ELF-1 (cell line): ENCODE measurements at regions not wholly inside any gene's neighbourhood (a gene's known extent, or its start where the extent isn't known, plus 50 kb on each side); places are given as distances from the start of the nearest gene placed in this dataset.
"Not testable (repeated sequence)": the region's sequence is repeated elsewhere in the genome, so short reads cannot be mapped to it uniquely, and the experiment has no call there.

Source experiments
- DNase-seq: peaks from one replicate; pipeline ENCODE4 v3.0.0-alpha.2; 2016; ENCODE audit warnings: low read depth, low spot score

GRCh38 chr15:67944010-67944641 is 104.3 kb upstream of the RNU6-1 start:
- DNase-seq = no peak

DNA sequence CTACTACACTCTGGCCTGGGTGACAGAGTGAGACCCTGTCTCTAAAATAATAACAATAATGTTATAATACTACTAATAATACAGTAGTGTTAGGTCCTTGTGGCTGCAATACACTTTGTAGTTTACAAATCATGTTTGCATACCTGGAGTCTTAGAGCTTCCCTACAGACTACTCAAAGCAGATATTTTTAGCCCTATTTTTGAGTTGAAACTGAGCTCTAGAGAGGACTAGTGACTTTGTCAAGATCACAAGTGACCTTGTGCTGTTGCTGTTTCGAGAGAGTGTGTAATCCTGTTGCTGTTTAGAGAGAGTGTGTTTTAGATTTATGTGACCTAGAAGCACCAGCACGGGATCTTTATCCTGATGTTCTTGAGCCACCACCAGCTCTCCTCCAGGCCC is 105.3 kb upstream of the RNU6-1 start:
- no peak for DNase-seq

DNA sequence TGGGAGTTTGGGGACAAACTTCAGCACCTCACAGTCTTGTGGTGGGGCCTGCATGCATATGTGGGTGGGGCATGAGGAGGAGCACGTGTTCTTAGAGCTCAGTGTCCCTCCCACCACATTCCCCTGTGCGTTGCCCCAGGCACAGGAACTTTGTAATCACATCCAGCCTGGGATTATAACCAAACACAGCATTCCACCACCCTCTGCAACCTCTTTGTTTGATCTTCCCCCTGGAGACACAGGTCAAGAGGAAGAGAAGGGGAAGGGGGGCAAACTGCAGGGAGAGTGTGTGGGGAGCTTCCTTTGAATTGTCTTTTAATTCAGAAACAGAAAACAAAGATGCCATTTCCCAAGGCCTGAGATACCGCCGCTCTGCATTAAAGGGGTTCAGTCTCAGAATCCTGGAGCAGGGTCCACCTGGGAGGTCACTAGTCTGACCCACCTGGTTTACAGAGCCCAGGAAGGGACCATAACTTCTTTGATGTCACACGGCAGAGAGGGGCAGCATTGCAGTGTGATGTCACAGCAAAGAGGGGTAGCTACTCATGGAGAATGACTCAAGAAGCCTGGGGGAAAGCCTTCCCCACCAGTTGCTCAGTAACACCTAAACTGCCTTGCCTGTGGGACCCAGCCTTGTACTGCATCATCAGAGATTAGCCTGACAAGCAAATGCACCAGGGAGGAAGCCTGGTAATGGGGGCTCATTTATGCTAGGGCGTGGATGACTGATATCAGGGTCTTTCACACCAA is 106.3 kb upstream of the RNU6-1 start:
- peak; percentile 99 for DNase-seq

- DNase-seq = no peak
These were observed 106.9 kb upstream of the RNU6-1 start for GRCh38 chr15:67946701-67947100.

- no peak for DNase-seq
These were observed 106.7 kb upstream of the PIAS1 start for GRCh38 chr15:67947254-67948039.

DNA sequence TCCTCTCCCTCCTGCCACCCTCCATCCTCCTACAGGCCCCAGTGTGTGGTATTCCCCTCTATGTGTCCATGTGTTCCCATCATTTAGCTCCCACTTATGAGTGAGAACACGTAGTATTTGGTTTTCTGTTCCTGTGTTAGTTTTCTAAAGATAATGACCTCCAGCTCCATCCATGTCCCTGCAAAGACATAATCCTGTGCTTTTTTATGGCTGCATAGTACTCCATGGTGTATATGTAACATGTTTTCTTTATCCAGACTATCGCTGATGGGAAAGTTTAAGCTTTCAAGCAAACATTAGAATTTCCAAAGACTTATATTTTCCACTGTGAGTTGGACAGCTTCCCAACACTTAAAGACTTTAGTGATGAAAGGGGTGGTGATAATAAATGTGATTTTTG is 105.9 kb upstream of the PIAS1 start:
- DNase-seq = no peak

- DNase-seq = not testable (repeated sequence)
These were observed 102.9 kb upstream of the PIAS1 start for GRCh38 chr15:67951187-67951586.

DNA sequence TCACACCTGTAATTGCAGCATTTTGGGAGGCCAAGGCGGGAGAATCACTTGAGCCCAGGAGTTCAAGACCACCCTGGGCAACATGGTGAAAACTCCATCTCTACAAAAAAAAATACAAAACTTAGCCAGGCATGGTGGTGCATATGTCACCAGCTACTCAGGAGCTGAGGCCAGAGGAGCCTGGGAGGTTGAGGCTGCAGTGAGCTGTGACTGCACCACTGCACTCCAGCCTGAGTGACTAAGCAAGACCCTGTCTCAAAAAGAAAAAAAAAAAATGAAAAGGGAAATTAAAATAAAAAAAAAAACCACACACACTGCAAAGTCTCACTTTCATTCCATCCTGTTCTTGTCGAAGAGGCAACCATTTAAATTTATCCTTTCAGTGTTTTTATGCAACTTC is 100.8 kb upstream of the PIAS1 start:
- DNase-seq = no peak

DNA sequence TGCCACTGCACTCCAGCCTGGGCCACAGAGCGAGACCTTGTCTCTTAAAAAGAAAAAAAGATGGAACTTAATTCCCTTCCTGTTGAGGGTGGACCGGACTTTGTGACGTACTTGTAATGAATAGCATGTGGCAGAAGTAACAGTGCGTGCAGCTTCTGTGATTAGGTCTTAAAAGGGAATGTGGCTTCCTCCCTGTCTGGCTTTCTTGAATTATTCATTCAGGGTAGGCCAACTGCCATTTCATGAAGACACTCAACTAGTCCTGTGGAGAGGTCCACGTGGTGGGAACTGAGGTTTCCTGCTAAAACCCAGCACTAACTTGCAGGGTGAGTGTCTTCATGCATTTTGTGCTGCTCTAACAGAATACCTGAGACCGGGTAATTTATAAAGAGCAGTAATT is 98.9 kb upstream of the PIAS1 start:
- DNase-seq = no peak

DNA sequence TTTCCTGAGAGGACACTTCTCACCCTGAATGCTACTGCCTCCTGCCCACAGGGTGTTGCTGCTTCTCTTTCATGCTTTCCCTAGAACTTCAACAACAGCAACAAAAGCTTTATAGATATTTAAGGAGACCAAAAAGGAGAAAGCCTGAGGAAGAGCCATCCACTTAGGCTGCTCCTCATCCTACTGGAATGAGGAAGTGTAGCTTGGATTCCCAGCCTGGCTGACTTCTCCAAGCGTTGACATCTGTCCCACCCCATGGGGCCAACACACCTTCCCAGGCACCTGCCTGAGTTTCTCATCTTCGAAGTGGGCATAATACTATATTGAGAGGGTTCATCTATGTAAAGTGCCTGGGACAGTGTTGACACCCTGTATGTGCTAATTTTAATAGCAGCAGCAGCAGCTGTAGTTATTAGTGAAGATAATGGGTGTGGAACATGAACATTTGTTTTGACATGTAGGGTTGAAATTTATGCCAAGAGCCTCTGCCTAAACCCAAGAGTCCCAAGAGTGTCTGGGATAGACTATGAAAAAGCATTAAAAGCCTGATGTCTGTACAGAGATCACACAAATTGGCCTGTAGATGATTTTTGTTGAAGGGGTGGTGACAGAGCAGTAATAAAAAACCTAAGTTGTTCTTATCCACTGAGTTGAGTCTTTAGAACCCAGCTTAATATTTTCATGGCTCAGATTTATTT is 96.5 kb upstream of the PIAS1 start:
- DNase-seq = no peak

DNA sequence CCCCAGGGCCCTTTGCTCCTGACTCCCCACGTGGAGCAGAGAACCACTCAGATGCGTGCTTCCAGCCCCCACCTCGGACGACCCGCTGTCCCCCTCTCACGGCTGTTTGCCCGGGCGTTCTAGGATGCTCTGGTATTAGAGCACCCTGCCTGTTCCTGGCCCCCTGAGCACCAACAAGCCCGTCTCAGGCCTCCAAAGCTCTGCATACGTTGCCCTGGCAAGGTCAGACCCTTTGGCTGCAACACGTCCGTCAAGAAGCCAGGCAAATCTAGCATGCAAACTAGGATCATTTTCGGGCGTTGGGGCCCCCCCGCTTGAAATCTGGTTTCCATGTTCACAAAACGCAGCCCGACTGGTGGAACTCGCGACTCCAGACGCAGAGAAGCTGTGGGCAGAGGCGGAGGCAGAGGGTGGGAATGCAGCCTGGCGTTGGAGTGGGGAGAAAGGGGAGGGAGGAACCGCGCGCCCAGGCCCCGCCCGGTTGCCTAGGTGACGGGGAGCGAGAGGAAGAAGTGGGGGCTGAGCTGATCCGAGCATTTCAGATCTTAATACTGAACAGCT is 86.2 kb upstream of the PIAS1 start:
- DNase-seq = peak; percentile 87

DNA sequence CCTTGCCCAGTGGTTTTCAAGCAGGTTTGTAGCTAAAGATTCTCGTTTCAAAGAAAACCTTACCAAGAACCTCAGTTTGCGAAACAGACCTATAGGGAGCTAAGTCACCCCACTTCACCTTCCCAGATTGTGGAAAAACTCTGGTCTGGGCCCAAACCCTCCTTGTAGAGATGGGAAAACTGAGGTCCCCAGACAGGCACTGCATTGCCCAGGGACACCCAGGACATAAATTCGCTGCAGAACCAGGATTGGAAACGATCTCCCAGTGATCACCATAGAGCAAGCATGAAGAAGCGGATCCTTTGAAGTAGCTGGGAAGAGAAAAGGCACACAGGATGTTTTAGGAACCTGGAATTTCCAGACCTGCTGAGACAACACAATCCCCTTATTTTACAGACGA is 85.6 kb upstream of the PIAS1 start:
- peak; percentile 28 for DNase-seq

DNA sequence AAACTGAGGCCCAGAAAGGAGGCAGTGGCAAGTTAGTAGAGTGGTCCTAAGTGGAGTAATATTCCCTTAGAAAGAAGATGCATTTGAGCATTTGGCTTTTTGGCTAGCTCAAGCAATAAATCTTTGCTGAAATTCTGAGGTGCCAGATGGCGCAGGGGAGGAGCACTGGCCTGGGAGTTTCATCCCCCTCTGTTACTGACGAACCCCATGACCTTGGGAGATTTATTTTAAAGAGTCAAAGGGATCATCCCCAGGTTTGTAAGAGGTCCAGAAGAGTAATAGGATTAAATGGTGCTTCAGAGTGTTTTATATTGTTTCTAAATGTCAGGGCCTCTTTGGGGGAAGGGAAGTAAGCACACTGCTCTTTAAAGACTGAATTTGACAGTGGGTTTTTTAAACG is 85.1 kb upstream of the PIAS1 start:
- no peak for DNase-seq

DNA sequence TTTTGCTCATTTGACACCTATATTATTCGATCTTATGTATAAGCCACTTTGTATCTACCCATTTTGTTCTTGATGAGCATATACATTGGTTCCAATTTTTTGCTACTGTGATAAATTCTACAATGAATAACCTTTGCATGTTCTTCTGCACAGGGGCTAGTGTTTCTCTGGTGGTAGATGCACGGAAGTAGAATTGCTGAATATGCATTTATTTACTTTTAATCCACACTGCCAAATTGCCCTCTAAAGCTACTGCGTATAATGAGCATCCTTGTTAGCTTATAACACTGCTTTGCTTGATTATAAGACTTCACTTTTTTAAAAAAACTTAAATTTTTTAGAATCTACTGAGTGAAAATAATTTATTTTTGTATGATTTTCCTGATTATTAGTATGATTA is 84.2 kb upstream of the PIAS1 start:
- no peak for DNase-seq

DNA sequence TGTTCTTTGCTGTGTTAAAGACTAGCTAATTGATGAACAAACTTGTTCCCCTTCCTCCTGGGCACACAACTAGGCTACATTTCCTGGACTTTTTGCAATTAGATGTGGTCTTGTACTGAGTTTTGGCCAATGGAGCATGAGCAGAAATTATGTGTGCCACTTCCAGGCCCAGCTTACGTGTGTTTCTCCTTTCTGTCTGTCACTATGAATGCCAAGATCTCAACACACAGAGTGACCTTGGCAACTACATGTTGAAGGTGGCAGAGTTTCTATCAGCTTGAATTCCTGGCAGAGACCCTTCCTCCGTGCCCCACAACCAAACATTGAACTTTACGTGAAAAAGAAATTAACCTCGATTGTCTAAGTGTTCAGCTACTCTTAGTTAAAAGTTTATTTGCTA is 81.7 kb upstream of the PIAS1 start:
- DNase-seq = no peak

GRCh38 chr15:67973846-67974245 is 80.3 kb upstream of the PIAS1 start:
- no peak for DNase-seq

- no peak for DNase-seq
These were observed 77.5 kb upstream of the PIAS1 start for GRCh38 chr15:67976506-67977073.

GRCh38 chr15:67977414-67978089 is 76.6 kb upstream of the PIAS1 start:
- no peak for DNase-seq

- DNase-seq = no peak
These were observed 74.8 kb upstream of the PIAS1 start for GRCh38 chr15:67979281-67979680.

GRCh38 chr15:67980171-67980570 is 73.9 kb upstream of the PIAS1 start:
- no peak for DNase-seq
